Activated CD4-positive, alpha-beta T cell treated with anti-CD3 and anti-CD28 coated beads for 36 hours (primary cell): ENCODE measurements at regions not wholly inside any gene's neighbourhood (a gene's known extent, or its start where the extent isn't known, plus 50 kb on each side); places are given as distances from the start of the nearest gene placed in this dataset.
"Not testable (repeated sequence)": the region's sequence is repeated elsewhere in the genome, so short reads cannot be mapped to it uniquely, and the experiment has no call there.

Source experiments
- ATAC-seq: fragments of 200-7000 bp; cut with Tn5 transposase; one replicate; pipeline ENCODE4 v1.10.0; 2021; ENCODE audit warnings: mild to moderate bottlenecking, moderate library complexity
- CTCF ChIA-PET: fragments of 350-600 bp; sonication (Branson Sonifier 250); formaldehyde crosslinking; loops from one replicate; lab custom pipeline; 2021; ENCODE audit warnings: antibody characterized with exemption; lab: Charles Lee
- POLR2A ChIA-PET: fragments of 350-600 bp; sonication (Branson Sonifier 250); formaldehyde crosslinking; loops from one replicate; lab custom pipeline; 2021; ENCODE audit warnings: antibody characterized with exemption, inconsistent platforms; lab: Charles Lee
- DNase-seq: peaks from one replicate; pipeline ENCODE4 v3.0.0-alpha.2; 2020
- H3K27ac Mint-ChIP-seq: one replicate; pipeline ENCODE4 v1.8.0; 2021; ENCODE audit warnings: mixed read lengths
- H3K27me3 Mint-ChIP-seq: one replicate; pipeline ENCODE4 v1.8.0; 2021; ENCODE audit warnings: mixed read lengths
- H3K36me3 Mint-ChIP-seq: one replicate; pipeline ENCODE4 v1.8.0; 2021; ENCODE audit warnings: low read depth, mixed read lengths
- H3K4me1 Mint-ChIP-seq: one replicate; pipeline ENCODE4 v1.8.0; 2021; ENCODE audit warnings: mixed read lengths
- H3K4me3 Mint-ChIP-seq: one replicate; pipeline ENCODE4 v1.8.0; 2021; ENCODE audit warnings: mild to moderate bottlenecking, moderate library complexity, mixed read lengths
- H3K9me3 Mint-ChIP-seq: one replicate; pipeline ENCODE4 v1.8.0; 2021; ENCODE audit warnings: low read depth, mixed read lengths
- intact Hi-C, 2 experiments: fragments of 100-400 bp; cut with DNase I in 1 of 2; cut with micrococcal nuclease in 1 of 2; formaldehyde crosslinking; loops; one replicate each; pipeline versions ENCODE4 v1.14.2 to v1.15.1; 2022 to 2024; cut with DNase I, micrococcal nuclease

DNA sequence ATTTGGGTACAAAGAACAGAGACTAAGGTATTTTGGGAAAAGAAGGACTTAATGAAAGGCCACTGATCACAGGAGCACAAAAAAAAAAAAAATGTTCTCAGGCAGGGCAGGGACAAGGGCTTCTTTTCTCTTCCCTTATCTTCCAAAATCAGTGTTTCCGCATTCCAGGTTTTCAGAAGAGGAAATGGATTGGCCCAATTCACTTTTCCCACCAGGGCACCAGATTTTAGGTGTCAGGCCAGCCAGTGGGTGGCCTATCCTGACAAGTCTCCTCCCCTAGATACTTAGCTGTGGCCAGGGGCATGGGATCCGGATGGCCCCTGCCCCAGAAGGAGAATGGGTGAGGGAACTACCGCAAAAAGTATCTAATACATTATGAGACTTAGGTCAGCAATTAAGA is 88.9 kb upstream of the WAC start:
- Mint-ChIP-seq H3K36me3 (no peaks in the 10 kb centered on the region), H3K9me3 (no peaks in the 10 kb centered on the region), H3K27ac (no peak overlapping the region), H3K4me3 (no peak overlapping the region), H3K4me1 (no peaks in the 10 kb centered on the region), H3K27me3 (peaks cover 3% of the 10 kb centered on the region)
- intact Hi-C loops: no loop called here
- DNase-seq (no peak), ATAC-seq (no peak)
- ChIA-PET CTCF (no interaction called here), POLR2A (no interaction called here)

DNA sequence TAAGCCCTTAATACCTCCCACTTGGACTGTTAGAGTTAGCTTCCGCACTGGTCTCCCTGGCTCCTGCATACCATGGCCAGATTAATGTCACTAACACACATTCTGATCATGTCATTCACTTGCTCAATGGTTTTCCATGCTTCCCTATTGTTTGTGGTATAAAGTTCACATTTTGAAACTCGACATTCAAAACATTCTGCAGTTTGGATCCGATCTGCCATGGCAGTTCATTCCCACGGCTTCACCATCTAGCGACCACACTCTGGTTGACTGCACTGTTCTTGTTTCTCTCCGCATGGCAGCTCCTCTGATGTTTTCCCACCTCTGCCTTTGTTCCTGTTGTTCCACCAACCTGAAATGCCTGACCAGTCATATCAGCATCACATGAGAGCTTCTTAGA is 87.4 kb upstream of the WAC start:
- Mint-ChIP-seq H3K4me1 (no peaks in the 10 kb centered on the region), H3K27ac (no peak overlapping the region), H3K27me3 (peaks cover 7% of the 10 kb centered on the region), H3K9me3 (no peaks in the 10 kb centered on the region), H3K36me3 (no peaks in the 10 kb centered on the region), H3K4me3 (no peak overlapping the region)
- POLR2A ChIA-PET: interaction anchor here (0.6 kb wide), 1 partner anchor 10 kb away, joined by 3 read pairs; no protein-coding TSS in a partner anchor
- CTCF ChIA-PET: no interaction called here
- DNase-seq (no peak), ATAC-seq (no peak)
- intact Hi-C loops: no loop called here

DNA sequence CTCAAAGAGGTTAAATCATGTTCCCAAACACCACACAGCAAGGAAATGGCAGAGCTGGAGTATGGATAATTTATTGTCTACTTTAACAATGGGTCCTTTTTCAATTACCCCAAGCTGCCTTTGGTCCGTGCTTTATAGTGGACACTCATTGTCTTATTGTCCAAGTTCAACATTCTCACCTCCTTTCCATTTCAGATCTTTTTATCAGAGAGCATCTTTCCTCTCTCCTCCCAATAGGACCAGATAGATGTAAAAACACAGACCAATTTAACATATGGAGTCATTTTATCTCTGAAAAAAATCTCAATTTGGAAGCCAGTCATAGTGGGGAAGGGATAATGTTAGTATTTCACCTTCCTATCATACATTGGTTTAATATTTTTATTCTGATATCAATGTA is 83.5 kb upstream of the WAC start:
- Mint-ChIP-seq H3K27ac (no peak overlapping the region), H3K27me3 (peaks cover 16% of the 10 kb centered on the region), H3K36me3 (no peaks in the 10 kb centered on the region), H3K4me1 (no peaks in the 10 kb centered on the region), H3K4me3 (no peak overlapping the region), H3K9me3 (no peaks in the 10 kb centered on the region)
- ATAC-seq: no peak
- intact Hi-C loops: no loop called here
- DNase-seq: no peak
- POLR2A ChIA-PET: interaction anchor here (0.6 kb wide), 1 partner anchor 36 kb away, joined by 8 read pairs; no protein-coding TSS in a partner anchor
- CTCF ChIA-PET: no interaction called here

DNA sequence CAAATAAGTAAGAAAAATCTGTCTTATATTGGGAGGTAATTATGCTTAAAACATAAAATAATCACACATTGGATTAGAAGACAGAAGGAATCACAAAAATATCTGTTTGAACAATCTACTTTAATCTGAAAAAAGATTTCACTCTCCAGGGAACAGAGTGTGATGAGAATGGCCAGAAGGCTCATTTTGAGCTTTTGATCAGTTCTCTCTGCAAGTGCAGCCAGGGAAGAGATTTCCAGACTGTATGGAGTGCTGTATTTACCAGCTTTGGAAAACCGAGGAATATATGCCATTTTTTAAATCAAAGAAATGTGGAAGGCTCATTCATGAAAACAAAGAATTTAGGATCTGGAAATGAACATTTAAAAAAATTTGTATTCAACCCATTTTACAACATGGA is 83.0 kb upstream of the WAC start:
- Mint-ChIP-seq H3K27me3 (peaks cover 16% of the 10 kb centered on the region), H3K4me1 (no peaks in the 10 kb centered on the region), H3K4me3 (no peak overlapping the region), H3K27ac (no peak overlapping the region), H3K9me3 (no peaks in the 10 kb centered on the region), H3K36me3 (no peaks in the 10 kb centered on the region)
- CTCF ChIA-PET: no interaction called here
- no peak for ATAC-seq
- POLR2A ChIA-PET: interaction anchor here (0.6 kb wide), 1 partner anchor 36 kb away, joined by 8 read pairs; no protein-coding TSS in a partner anchor
- intact Hi-C loops: no loop called here
- DNase-seq: no peak

DNA sequence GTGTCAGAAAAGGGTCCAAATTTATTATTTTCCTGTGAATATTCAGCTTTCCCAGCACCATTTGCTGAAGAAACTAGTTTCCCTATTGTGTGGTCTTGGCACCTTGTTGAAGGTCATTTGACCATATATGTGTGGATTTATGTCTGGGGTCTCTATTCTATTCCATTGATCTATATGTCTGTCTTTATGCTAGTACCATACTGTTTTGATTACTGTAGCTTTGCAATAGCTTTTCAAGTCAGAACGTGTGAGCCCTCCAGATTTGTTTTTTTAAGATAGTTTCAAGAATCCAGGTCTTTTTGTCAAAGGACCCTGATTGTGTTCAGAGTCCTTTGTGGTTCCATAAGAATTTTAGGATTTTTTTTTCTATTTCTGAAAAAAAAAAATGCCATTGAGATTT is 79.0 kb upstream of the WAC start:
- Mint-ChIP-seq H3K9me3 (no peaks in the 10 kb centered on the region), H3K36me3 (no peaks in the 10 kb centered on the region), H3K4me1 (no peaks in the 10 kb centered on the region), H3K27me3 (peaks cover 15% of the 10 kb centered on the region), H3K4me3 (no peak overlapping the region), H3K27ac (no peak overlapping the region)
- no peak for DNase-seq
- CTCF ChIA-PET: interaction anchor here (0.6 kb wide), 1 partner anchor 17 kb away, joined by 3 read pairs; no protein-coding TSS in a partner anchor
- no peak for ATAC-seq
- intact Hi-C loops: no loop called here
- POLR2A ChIA-PET: interaction anchor here (0.7 kb wide), 1 partner anchor 91 kb away, joined by 7 read pairs; no protein-coding TSS in a partner anchor

DNA sequence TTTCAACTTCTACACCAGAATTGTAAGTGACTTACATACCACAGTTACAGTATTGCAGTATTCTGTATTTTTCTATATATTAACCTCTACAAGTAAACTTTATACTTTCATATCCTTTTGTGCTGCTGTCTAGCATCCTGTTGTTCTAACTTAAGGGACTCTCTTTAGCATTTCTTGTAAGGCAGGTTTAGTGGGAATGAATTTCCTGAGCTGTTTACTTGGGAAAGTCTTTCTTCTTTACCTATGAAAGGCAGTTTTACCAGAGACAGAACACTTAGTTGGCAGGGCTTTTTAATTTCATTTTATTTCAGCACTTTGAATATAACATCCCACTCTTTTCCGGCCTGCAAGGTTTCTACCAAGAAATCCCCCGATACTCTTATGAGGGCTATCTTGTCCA is 75.8 kb upstream of the WAC start:
- POLR2A ChIA-PET: no interaction called here
- Mint-ChIP-seq H3K27ac (no peak overlapping the region), H3K9me3 (no peaks in the 10 kb centered on the region), H3K36me3 (no peaks in the 10 kb centered on the region), H3K4me3 (no peak overlapping the region), H3K4me1 (no peaks in the 10 kb centered on the region), H3K27me3 (peaks cover 10% of the 10 kb centered on the region)
- intact Hi-C loops: no loop called here
- CTCF ChIA-PET: interaction anchor here (0.7 kb wide), 1 partner anchor 27 kb away, joined by 3 read pairs; no protein-coding TSS in a partner anchor
- ATAC-seq: no peak
- DNase-seq: no peak

DNA sequence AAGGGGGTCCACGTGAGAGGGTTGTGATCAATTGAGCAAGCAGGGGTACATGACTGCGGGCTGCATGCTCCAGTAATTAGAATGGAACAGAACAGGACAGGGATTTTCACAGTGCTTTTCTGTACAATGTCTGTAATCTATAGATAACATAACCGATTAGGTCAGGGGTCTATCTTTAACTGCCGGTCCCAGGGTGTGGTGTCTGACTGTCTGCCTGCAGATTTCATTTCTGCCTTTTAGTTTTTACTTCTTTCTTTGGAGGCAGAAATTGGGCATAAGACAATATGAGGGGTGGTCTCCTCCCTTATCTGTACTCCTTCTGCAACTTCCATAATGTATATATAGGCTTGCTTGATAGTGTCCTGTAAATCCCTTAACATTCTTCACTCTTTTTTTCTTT is 75.0 kb upstream of the WAC start:
- ATAC-seq, intact Hi-C loops, DNase-seq, H3K9me3 Mint-ChIP-seq, H3K4me3 Mint-ChIP-seq, H3K27ac Mint-ChIP-seq, H3K4me1 Mint-ChIP-seq, H3K36me3 Mint-ChIP-seq, H3K27me3 Mint-ChIP-seq: not testable (repeated sequence)
- CTCF ChIA-PET: interaction anchor here (0.6 to 0.7 kb wide), 2 partner anchors 26 to 1851 kb away, joined by 3 read pairs; no protein-coding TSS in a partner anchor
- POLR2A ChIA-PET: interaction anchor here (0.8 kb wide), 1 partner anchor 78 kb away, joined by 5 read pairs; no protein-coding TSS in a partner anchor

DNA sequence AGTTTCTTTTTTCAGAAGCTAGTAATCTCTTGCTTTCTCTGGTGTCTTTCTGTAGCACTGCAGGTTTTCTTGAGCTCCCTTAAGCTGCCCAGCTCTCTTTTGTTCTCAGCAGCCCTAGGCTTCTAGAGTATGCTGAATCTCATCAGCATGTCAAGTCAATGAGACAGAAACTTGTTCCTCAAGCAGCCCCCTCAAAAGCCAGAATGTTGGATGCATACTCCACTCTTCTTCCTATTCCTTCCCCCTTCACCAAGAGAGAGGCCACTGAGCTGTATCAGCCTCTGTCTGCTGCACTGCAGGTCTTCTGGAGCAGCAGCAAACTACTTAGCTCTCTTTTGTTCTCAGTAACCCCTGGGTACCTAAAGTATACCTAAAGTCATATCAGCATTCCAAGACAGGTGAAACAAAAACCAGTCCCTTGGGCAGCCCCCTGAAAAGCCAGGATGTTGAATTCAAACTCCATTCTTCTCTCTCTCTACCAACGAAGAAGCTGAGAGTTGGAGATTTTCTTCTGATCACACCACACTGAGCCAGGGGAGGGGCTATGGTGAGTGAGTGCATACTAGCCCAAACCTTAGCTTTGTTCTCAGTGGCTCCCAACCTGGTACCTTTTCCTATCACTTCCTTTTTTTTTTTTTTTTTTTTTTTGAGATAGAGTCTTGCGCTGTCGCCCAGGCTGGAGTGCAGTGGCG is 73.3 kb upstream of the WAC start:
- intact Hi-C loops: no loop called here
- Mint-ChIP-seq H3K36me3 (no peaks in the 10 kb centered on the region), H3K4me1 (no peaks in the 10 kb centered on the region), H3K9me3 (no peaks in the 10 kb centered on the region), H3K27me3 (peaks cover 3% of the 10 kb centered on the region), H3K4me3 (no peak overlapping the region), H3K27ac (no peak overlapping the region)
- ChIA-PET POLR2A (interaction anchor here (0.6 kb wide), 1 partner anchor 83 kb away, joined by 4 read pairs; no protein-coding TSS in a partner anchor), CTCF (interaction anchor here (0.6 kb wide), 1 partner anchor 190 kb away, joined by 5 read pairs; no protein-coding TSS in a partner anchor)
- no peak for ATAC-seq
- DNase-seq: no peak

DNA sequence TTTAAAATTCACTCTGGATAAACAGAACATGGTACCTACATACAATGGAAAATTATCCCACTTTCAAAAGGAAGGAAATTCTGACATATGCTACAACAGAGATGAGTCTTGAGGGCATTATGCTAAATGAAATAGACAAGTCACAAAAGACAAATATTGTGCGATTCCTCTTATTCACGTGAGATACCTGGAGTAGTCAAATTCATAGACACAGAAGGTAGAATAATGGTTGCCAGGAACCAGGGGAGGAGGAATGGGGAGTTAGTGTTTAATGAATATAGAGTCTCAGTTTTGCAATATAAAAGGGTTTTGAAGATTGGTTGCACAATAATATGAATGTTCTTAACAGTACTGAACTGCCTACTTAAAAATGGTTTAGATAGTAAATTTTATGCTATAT is 69.8 kb upstream of the WAC start:
- intact Hi-C loops: no loop called here
- H3K36me3 Mint-ChIP-seq: no peaks in the 10 kb centered on the region
- no peak overlapping the region for H3K27ac Mint-ChIP-seq
- H3K9me3 Mint-ChIP-seq: no peaks in the 10 kb centered on the region
- POLR2A ChIA-PET: no interaction called here
- no peaks in the 10 kb centered on the region for H3K4me1 Mint-ChIP-seq
- ATAC-seq (no peak), DNase-seq (no peak)
- H3K27me3 Mint-ChIP-seq: peaks cover 2% of the 10 kb centered on the region
- CTCF ChIA-PET: no interaction called here
- no peak overlapping the region for H3K4me3 Mint-ChIP-seq

DNA sequence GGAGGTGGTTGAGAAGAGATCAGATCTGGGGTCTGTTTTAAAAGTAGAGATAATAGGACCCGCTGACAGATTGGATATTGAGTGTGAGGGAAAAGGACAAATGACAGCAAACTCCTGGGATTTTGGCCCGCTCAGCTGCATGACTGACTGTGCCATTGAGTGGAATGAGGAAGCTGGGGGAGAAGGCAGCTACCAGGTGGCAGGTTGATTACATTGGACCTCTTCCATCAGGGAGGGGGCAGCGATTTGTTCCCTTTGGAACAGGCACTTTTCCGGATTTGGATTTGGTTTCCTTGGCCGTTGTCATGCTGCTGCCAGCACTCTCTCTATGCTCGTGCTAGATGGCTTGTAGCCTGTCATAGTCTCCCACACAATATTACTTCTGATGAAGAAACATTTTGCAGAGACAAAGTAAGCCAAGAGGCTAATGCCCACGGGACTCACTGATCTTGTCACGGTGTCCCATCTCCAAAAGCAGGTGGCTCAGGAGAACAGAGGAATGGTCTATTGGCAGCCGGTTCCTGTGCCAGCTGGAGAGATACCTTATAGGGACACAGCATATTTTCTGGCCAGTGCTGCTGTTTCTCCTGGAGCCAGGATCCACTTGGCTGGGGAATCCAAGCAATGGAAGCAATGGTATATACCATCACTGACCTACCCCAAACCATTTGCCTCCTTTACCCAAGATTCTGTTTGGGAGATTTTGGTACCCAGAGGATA is 69.1 kb upstream of the WAC start:
- Mint-ChIP-seq H3K27me3 (peaks cover 2% of the 10 kb centered on the region), H3K4me3 (no peak overlapping the region), H3K9me3 (no peaks in the 10 kb centered on the region), H3K27ac (no peak overlapping the region), H3K4me1 (no peaks in the 10 kb centered on the region), H3K36me3 (no peaks in the 10 kb centered on the region)
- CTCF ChIA-PET: interaction anchor here (0.6 kb wide), 1 partner anchor 224 kb away, joined by 3 read pairs; no protein-coding TSS in a partner anchor
- POLR2A ChIA-PET: no interaction called here
- no peak for DNase-seq
- intact Hi-C loops: no loop called here
- no peak for ATAC-seq

DNA sequence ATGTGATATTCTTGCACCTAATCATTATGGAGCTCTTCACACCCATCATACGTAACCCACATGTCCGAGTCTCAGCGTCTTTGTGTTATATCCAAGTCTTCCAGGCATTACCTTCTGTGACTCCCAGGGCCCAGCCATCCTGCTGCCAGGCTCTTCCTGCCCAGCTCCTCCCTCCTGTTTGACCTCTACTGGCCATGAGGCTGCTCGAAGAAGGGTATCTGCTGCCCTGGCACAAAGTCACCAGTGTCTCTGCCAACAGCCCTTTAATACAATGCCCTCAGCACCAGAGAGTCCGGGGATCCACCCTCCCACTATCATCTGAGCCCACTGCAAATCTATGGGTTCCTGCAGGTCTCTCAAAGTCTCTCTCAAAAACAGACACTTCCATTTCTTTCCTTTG is 65.3 kb upstream of the WAC start:
- Mint-ChIP-seq H3K27me3 (peaks cover 8% of the 10 kb centered on the region), H3K4me1 (no peaks in the 10 kb centered on the region), H3K4me3 (no peak overlapping the region), H3K36me3 (no peaks in the 10 kb centered on the region), H3K27ac (no peak overlapping the region), H3K9me3 (no peaks in the 10 kb centered on the region)
- POLR2A ChIA-PET: no interaction called here
- CTCF ChIA-PET: no interaction called here
- ATAC-seq (no peak), DNase-seq (no peak)
- intact Hi-C loops: no loop called here
